ENCODE measurements at regions not wholly inside any gene's neighbourhood (a gene's known extent, or its start where the extent isn't known, plus 50 kb on each side); places are given as distances from the start of the nearest gene placed in this dataset.

DNA sequence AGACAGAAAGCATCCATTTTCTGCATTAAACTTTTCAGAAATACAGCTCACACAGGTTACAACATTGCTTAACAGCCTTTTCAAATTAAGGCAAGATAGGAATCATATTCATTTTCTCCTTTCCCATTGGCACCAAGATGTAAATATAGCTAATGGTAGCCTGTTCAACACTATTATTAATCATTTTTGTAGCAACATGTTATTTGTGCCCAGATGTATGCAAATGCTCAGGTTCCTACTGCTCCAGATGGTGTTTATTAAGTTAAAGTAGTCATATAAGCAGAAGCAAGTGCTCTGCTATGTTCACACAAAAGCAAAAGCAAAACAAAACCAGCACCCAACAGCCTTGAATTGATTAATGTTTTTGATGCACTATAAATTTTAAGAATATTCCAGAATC, 1110.6 kb downstream of the SLC6A15 start:
- H3K4me3 Mint-ChIP-seq (ENCODE audit: low read depth, unreplicated experiment): no peak overlapping the region
- no peak for TF ChIP-seq CTCF (IDR thresholded peaks at IDR 0.05; ENCODE audit: unreplicated experiment)
- H3K36me3 Mint-ChIP-seq (ENCODE audit: insufficient read depth, unreplicated experiment): no peaks in the 10 kb centered on the region
- no peaks in the 10 kb centered on the region for H3K4me1 Mint-ChIP-seq (ENCODE audit: low read depth, unreplicated experiment)
- no peak overlapping the region for H3K27ac Mint-ChIP-seq (ENCODE audit: unreplicated experiment)
- intact Hi-C loops (cut with micrococcal nuclease; ENCODE audit: unreplicated experiment): no loop called here
- DNase-seq: no peak
- CTCF ChIA-PET: no interaction called here
- no TSS peak for BruUV-seq (replicated peaks)
- H3K27me3 Mint-ChIP-seq (ENCODE audit: unreplicated experiment): no peaks in the 10 kb centered on the region
- no peaks in the 10 kb centered on the region for H3K9me3 Mint-ChIP-seq (ENCODE audit: low read depth, unreplicated experiment)

GRCh38 chr12:83800022-83800421, 1112.6 kb downstream of the SLC6A15 start:
- no peak for DNase-seq
- CTCF ChIA-PET: no interaction called here
- H3K36me3 Mint-ChIP-seq (ENCODE audit: insufficient read depth, unreplicated experiment): no peaks in the 10 kb centered on the region
- BruUV-seq (replicated peaks): no TSS peak
- no peaks in the 10 kb centered on the region for H3K4me1 Mint-ChIP-seq (ENCODE audit: low read depth, unreplicated experiment)
- H3K4me3 Mint-ChIP-seq (ENCODE audit: low read depth, unreplicated experiment): no peak overlapping the region
- no peak for TF ChIP-seq CTCF (IDR thresholded peaks at IDR 0.05; ENCODE audit: unreplicated experiment)
- intact Hi-C loops (cut with micrococcal nuclease; ENCODE audit: unreplicated experiment): no loop called here
- H3K27ac Mint-ChIP-seq (ENCODE audit: unreplicated experiment): no peak overlapping the region
- H3K27me3 Mint-ChIP-seq (ENCODE audit: unreplicated experiment): no peaks in the 10 kb centered on the region
- H3K9me3 Mint-ChIP-seq (ENCODE audit: low read depth, unreplicated experiment): no peaks in the 10 kb centered on the region

DNA sequence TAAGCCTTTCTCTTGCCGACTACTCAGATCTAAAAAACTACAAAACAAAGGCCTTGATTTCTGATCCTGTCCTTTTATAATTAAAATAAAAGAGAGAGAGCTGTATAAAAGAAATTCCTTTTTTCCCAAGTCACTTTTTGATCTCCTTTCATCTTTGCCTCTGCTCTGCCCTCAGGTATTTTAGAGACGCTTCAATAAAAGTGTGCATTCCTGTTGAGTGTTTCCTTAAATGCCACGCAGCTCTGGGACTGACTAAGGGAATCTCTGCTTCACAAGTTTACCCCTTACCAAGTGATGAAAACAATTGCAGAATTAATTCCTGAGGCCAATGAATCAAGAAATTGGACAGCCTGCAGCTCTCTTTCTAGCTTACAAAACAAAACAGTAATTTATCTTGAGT, 1109.8 kb downstream of the TMTC2 start:
- no peak overlapping the region for H3K27ac Mint-ChIP-seq (ENCODE audit: unreplicated experiment)
- H3K36me3 Mint-ChIP-seq (ENCODE audit: insufficient read depth, unreplicated experiment): no peaks in the 10 kb centered on the region
- intact Hi-C loops (cut with micrococcal nuclease; ENCODE audit: unreplicated experiment): no loop called here
- no peak for DNase-seq
- no peaks in the 10 kb centered on the region for H3K4me1 Mint-ChIP-seq (ENCODE audit: low read depth, unreplicated experiment)
- no peaks in the 10 kb centered on the region for H3K27me3 Mint-ChIP-seq (ENCODE audit: unreplicated experiment)
- no peak overlapping the region for H3K4me3 Mint-ChIP-seq (ENCODE audit: low read depth, unreplicated experiment)
- BruUV-seq (replicated peaks): no TSS peak
- TF ChIP-seq CTCF (IDR thresholded peaks at IDR 0.05; ENCODE audit: unreplicated experiment): no peak
- CTCF ChIA-PET: no interaction called here
- no peaks in the 10 kb centered on the region for H3K9me3 Mint-ChIP-seq (ENCODE audit: low read depth, unreplicated experiment)

DNA sequence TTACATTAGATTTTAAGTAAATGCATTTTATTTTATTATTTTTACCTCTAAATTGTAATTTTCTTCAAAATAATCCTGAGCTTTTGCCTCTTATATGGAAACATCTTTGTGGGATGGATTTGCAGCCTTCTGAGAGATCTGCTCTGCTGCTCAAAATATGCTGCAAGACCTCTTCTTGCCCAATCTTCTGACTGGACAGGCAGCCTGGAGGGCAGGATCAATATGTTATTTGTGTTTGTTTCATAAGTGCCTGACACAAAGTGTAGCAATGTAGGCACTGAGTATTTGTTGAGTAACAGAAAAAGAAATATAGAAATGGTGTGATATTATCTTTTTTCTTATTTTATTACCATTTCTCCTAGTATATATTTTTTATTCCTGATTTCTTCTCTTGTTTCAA, 1106.9 kb downstream of the TMTC2 start:
- no peaks in the 10 kb centered on the region for H3K36me3 Mint-ChIP-seq (ENCODE audit: insufficient read depth, unreplicated experiment)
- intact Hi-C loops (cut with micrococcal nuclease; ENCODE audit: unreplicated experiment): no loop called here
- peak; percentile 3 for DNase-seq
- H3K4me1 Mint-ChIP-seq (ENCODE audit: low read depth, unreplicated experiment): no peaks in the 10 kb centered on the region
- H3K9me3 Mint-ChIP-seq (ENCODE audit: low read depth, unreplicated experiment): no peaks in the 10 kb centered on the region
- no peaks in the 10 kb centered on the region for H3K27me3 Mint-ChIP-seq (ENCODE audit: unreplicated experiment)
- CTCF ChIA-PET: no interaction called here
- BruUV-seq (replicated peaks): no TSS peak
- no peak for TF ChIP-seq CTCF (IDR thresholded peaks at IDR 0.05; ENCODE audit: unreplicated experiment)
- no peak overlapping the region for H3K27ac Mint-ChIP-seq (ENCODE audit: unreplicated experiment)
- no peak overlapping the region for H3K4me3 Mint-ChIP-seq (ENCODE audit: low read depth, unreplicated experiment)
